Keratinocyte (primary cell): ENCODE measurements at regions not wholly inside any gene's neighbourhood (a gene's known extent, or its start where the extent isn't known, plus 50 kb on each side); places are given as distances from the start of the nearest gene placed in this dataset.

ENCODE experiments used
- DNase-seq: peaks from one replicate; pipeline ENCODE4 v3.0.0-alpha.2; 2011; ENCODE audit warnings: low read depth, missing footprints, low spot score
- FAIRE-seq: peaks from 2 replicates; lab custom pipeline; 2011; peaks lifted over from hg19 to GRCh38; lab: Jason Lieb, UNC
- H2AFZ ChIP-seq: 2 replicates; pipeline ENCODE4 v1.6.0; 2012; ENCODE audit warnings: low read length, control low read depth, inconsistent platforms; ENCODE audit not compliant: control insufficient read depth
- H3K27ac ChIP-seq: 2 replicates; pipeline ENCODE4 v1.5.1; 2011; ENCODE audit warnings: low read length; ENCODE audit not compliant: control insufficient read depth, insufficient read depth
- H3K27me3 ChIP-seq: 3 replicates; pipeline ENCODE4 v1.6.0; 2011; ENCODE audit warnings: low read length; ENCODE audit not compliant: control insufficient read depth, insufficient read depth; ENCODE audit errors: extremely low read depth
- H3K36me3 ChIP-seq, 2 experiments: 2 replicates in 1 of 2; 3 replicates in 1 of 2; pipeline ENCODE4 v1.5.1; 2011; ENCODE audit warnings: low read length in 2 of 2, mild to moderate bottlenecking in 1 of 2; ENCODE audit not compliant: control insufficient read depth in 2 of 2, insufficient read depth in 2 of 2; ENCODE audit errors: extremely low read depth in 1 of 2
- H3K4me1 ChIP-seq: 3 replicates; pipeline ENCODE4 v1.5.1; 2011; ENCODE audit warnings: low read length; ENCODE audit not compliant: control insufficient read depth, insufficient read depth; ENCODE audit errors: extremely low read depth
- H3K4me2 ChIP-seq: 3 replicates; pipeline ENCODE4 v1.6.0; 2011; ENCODE audit warnings: low read depth, low read length; ENCODE audit not compliant: control insufficient read depth, insufficient read depth; ENCODE audit errors: extremely low read depth
- H3K4me3 ChIP-seq, 3 experiments: fragments of 200-600 bp in 1 of 3; sonication (generic) in 1 of 3; 2 replicates in 2 of 3; 3 replicates in 1 of 3; pipeline ENCODE4 v1.5.1; 2011 to 2016; ENCODE audit warnings: low read length in 3 of 3, mild to moderate bottlenecking in 3 of 3, control low read depth in 2 of 3, inconsistent platforms in 1 of 3, low read depth in 1 of 3, mixed read lengths in 1 of 3, mixed run types in 1 of 3, moderate library complexity in 1 of 3; ENCODE audit not compliant: control insufficient read depth in 2 of 3, insufficient read depth in 2 of 3; ENCODE audit errors: extremely low read depth in 1 of 3
- H3K79me2 ChIP-seq: 2 replicates; pipeline ENCODE4 v1.6.0; 2012; ENCODE audit warnings: low read length; ENCODE audit not compliant: control insufficient read depth, insufficient read depth
- H3K9ac ChIP-seq: 3 replicates; pipeline ENCODE4 v1.6.0; 2011; ENCODE audit warnings: low read length; ENCODE audit not compliant: control insufficient read depth, insufficient read depth; ENCODE audit errors: extremely low read depth
- H3K9me1 ChIP-seq: 3 replicates; pipeline ENCODE4 v1.6.0; 2011; ENCODE audit warnings: low read length; ENCODE audit not compliant: control insufficient read depth, insufficient read depth; ENCODE audit errors: extremely low read depth
- H3K9me3 ChIP-seq: 2 replicates; pipeline ENCODE4 v1.5.1; 2012; ENCODE audit warnings: low read depth, low read length; ENCODE audit not compliant: control insufficient read depth
- H4K20me1 ChIP-seq: 3 replicates; pipeline ENCODE4 v1.6.0; 2011; ENCODE audit warnings: low read length; ENCODE audit not compliant: control insufficient read depth, insufficient read depth; ENCODE audit errors: extremely low read depth
- CTCF ChIP-seq, 3 experiments: IDR thresholded peaks in 1 of 3; conservative IDR thresholded peaks in 1 of 3; optimal IDR thresholded peaks in 1 of 3; 2 replicates in 2 of 3; 3 replicates in 1 of 3; pipeline versions ENCODE3 to v1.5.1; 2011; ENCODE audit warnings: low read length in 3 of 3, mild to moderate bottlenecking in 3 of 3, moderate library complexity in 2 of 3, control low read depth in 1 of 3, inconsistent platforms in 1 of 3; ENCODE audit not compliant: insufficient read depth in 2 of 3; ENCODE audit errors: extremely low read depth in 1 of 3
- EZH2 ChIP-seq: IDR thresholded peaks from one replicate; pipeline ENCODE4 v1.6.1; 2012; ENCODE audit warnings: inconsistent platforms, mild to moderate bottlenecking, low read length, moderate library complexity
- dilution Hi-C: fragments of 300-500 bp; cut with MboI; formaldehyde crosslinking; loops from one replicate; pipeline ENCODE4 v1.7.0; 2020; ENCODE audit warnings: low sequenced_read_pairs; ENCODE audit not compliant: extremely low pct_ligation_motif_present

GRCh38 chr13:59000770-59001169, 1163.0 kb downstream of the DIAPH3 start:
- Histone ChIP-seq H4K20me1 (no peaks in the 10 kb centered on the region), H3K4me1 (no peaks in the 10 kb centered on the region), H2AFZ (no peak overlapping the region), H3K79me2 (no peaks in the 10 kb centered on the region), H3K27me3 (no peaks in the 10 kb centered on the region), H3K9me3 (no peaks in the 10 kb centered on the region), H3K36me3 (no peaks in the 10 kb centered on the region), H3K4me3 (no peak overlapping the region), H3K4me2 (no peak overlapping the region), H3K27ac (no peak overlapping the region), H3K9ac (no peak overlapping the region), H3K9me1 (no peaks in the 10 kb centered on the region)
- TF ChIP-seq CTCF (optimal IDR thresholded peaks at IDR 0.05 in 1 of 3, IDR thresholded peaks at IDR 0.05 in 1 of 3, conservative IDR thresholded peaks at IDR 0.05 in 1 of 3; ENCODE audit: extremely low read depth in 1 of 3, insufficient read depth in 2 of 3, low read length in 3 of 3) (no peak), EZH2 (no peak)
- no peak for FAIRE-seq
- DNase-seq, result no peak
- dilution Hi-C loops, result no loop called here

- H3K9ac ChIP-seq, result no peak overlapping the region
- TF ChIP-seq EZH2, result no peak
- no peak for TF ChIP-seq CTCF (optimal IDR thresholded peaks at IDR 0.05 in 1 of 3, IDR thresholded peaks at IDR 0.05 in 1 of 3, conservative IDR thresholded peaks at IDR 0.05 in 1 of 3; ENCODE audit: extremely low read depth in 1 of 3, insufficient read depth in 2 of 3, low read length in 3 of 3)
- no peaks in the 10 kb centered on the region for H3K4me1 ChIP-seq
- no peaks in the 10 kb centered on the region for H3K9me1 ChIP-seq
- no peaks in the 10 kb centered on the region for H3K9me3 ChIP-seq
- no peak for DNase-seq
- H3K27me3 ChIP-seq, result no peaks in the 10 kb centered on the region
- no peak overlapping the region for H3K27ac ChIP-seq
- H4K20me1 ChIP-seq, result no peaks in the 10 kb centered on the region
- no peak overlapping the region for H3K4me3 ChIP-seq
- FAIRE-seq, result no peak
- no peak overlapping the region for H2AFZ ChIP-seq
- dilution Hi-C loops, result no loop called here
- H3K4me2 ChIP-seq, result no peak overlapping the region
- no peaks in the 10 kb centered on the region for H3K36me3 ChIP-seq
- H3K79me2 ChIP-seq, result no peaks in the 10 kb centered on the region
Measured at GRCh38 chr13:59012731-59013130, 1151.0 kb downstream of the DIAPH3 start.
